Fibroblast of villous mesenchyme (primary cell): ENCODE measurements at regions not wholly inside any gene's neighbourhood (a gene's known extent, or its start where the extent isn't known, plus 50 kb on each side); places are given as distances from the start of the nearest gene placed in this dataset.

Source experiments
- DNase-seq: peaks from one replicate; pipeline ENCODE4 v3.0.0-alpha.2; 2010; ENCODE audit warnings: low read depth
- H3K4me3 ChIP-seq: 2 replicates; pipeline ENCODE4 v1.5.1; 2011; ENCODE audit warnings: low read depth, mild to moderate bottlenecking, low read length
- CTCF ChIP-seq: IDR thresholded peaks from 2 replicates; pipeline ENCODE4 v1.5.1; 2012; ENCODE audit warnings: low read depth, mild to moderate bottlenecking, low read length; ENCODE audit not compliant: insufficient read depth

- DNase-seq: no peak
- no peak for TF ChIP-seq CTCF
- H3K4me3 ChIP-seq: no peak overlapping the region
Measured at GRCh38 chr2:165007161-165007744, 51.9 kb upstream of the SLC38A11 start.
